Esophagus (tissue), 2 donors: ENCODE measurements at regions not wholly inside any gene's neighbourhood (a gene's known extent, or its start where the extent isn't known, plus 50 kb on each side); places are given as distances from the start of the nearest gene placed in this dataset.

Experiments
- H3K27ac ChIP-seq, 2 donors: one replicate each; pipeline ENCODE4 v1.5.1; 2013; ENCODE audit warnings: low read depth in 2 of 2, mild to moderate bottlenecking in 2 of 2, inconsistent platforms in 1 of 2, low read length in 1 of 2, moderate library complexity in 1 of 2
- H3K27me3 ChIP-seq, 2 donors: one replicate each; pipeline ENCODE4 v1.6.1; 2013; ENCODE audit warnings: low read length in 2 of 2, control low read depth in 1 of 2, mild to moderate bottlenecking in 1 of 2; ENCODE audit not compliant: insufficient read depth in 2 of 2, control insufficient read depth in 1 of 2
- H3K36me3 ChIP-seq, 2 donors: one replicate each; pipeline ENCODE4 v1.6.1; 2013; ENCODE audit warnings: low read length in 1 of 2; ENCODE audit not compliant: control insufficient read depth in 2 of 2, insufficient read depth in 2 of 2
- H3K4me1 ChIP-seq, 2 donors: one replicate each; pipeline ENCODE4 v1.6.1; 2013; ENCODE audit warnings: low read length in 1 of 2; ENCODE audit not compliant: control insufficient read depth in 2 of 2, insufficient read depth in 2 of 2
- H3K4me3 ChIP-seq, 2 donors: one replicate each; pipeline ENCODE4 v1.5.1; 2013; ENCODE audit warnings: low read length in 2 of 2, mild to moderate bottlenecking in 2 of 2, low read depth in 1 of 2, moderate library complexity in 1 of 2
- H3K9me3 ChIP-seq, 2 donors: one replicate each; pipeline ENCODE4 v1.6.1; 2013; ENCODE audit warnings: mild to moderate bottlenecking in 2 of 2, low read depth in 1 of 2, low read length in 1 of 2, moderate library complexity in 1 of 2; ENCODE audit not compliant: control insufficient read depth in 2 of 2, insufficient read depth in 1 of 2
- WGBS, 2 donors: extraction: QIAGEN DNeasy Blood & Tissue Kit; methylation state at CpG; one replicate each; pipeline ENCODE4 v1.1.7; 2013; 5-methylcytosine and 5-hydroxymethylcytosine counted together
- donor health status: healthy with polysubstance abuse.
- donor health status: Bipolar disorder and iron deficiency.

GRCh38 chr13:40016953-40017660 lies 361.6 kb downstream of the COG6 start:
- WGBS, 2 donors: 61 to 63% methylated on average over 7 of the region's 7 CpGs
- Histone ChIP-seq H3K27ac (no peak overlapping the region), H3K36me3 (no peaks in the 10 kb centered on the region), H3K4me3 (no peak overlapping the region), H3K9me3 (no peaks in the 10 kb centered on the region), H3K4me1 (no peaks in the 10 kb centered on the region), H3K27me3 (no peaks in the 10 kb centered on the region)

DNA sequence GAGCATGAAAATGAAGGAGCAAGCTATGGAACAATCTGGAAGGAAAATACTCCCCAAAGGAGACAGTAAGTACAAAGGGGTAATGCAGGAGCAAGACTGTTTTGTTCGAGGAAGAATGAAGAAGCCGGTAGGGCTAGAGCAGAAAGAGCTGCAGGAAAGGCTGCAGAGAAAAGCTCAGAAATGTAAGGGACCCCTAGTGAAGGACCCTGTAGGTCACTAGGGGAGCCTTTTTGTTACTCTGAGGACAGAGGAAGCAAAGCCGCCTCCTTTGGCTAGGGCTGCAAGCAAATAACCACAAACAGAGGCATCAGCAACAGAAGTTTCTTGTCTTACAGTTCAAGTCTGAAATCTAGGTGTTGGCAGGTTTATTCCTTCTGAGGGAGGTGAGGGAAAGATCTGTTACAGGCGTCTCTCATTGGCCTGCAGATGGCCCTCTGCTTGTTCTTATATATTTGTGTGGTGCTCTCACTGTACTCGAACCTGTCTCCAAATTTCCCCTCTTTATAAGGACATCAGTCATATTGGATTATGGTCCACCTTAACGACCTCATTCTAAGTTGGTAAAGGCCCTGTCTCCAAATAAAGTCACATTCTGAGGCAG lies 362.3 kb downstream of the COG6 start:
- Histone ChIP-seq H3K4me1 (no peaks in the 10 kb centered on the region), H3K27ac (no peak overlapping the region), H3K27me3 (no peaks in the 10 kb centered on the region), H3K9me3 (no peaks in the 10 kb centered on the region), H3K4me3 (no peak overlapping the region), H3K36me3 (no peaks in the 10 kb centered on the region)
- 79 to 86% methylated on average over 6 of the region's 6 CpGs for WGBS, 2 donors

DNA sequence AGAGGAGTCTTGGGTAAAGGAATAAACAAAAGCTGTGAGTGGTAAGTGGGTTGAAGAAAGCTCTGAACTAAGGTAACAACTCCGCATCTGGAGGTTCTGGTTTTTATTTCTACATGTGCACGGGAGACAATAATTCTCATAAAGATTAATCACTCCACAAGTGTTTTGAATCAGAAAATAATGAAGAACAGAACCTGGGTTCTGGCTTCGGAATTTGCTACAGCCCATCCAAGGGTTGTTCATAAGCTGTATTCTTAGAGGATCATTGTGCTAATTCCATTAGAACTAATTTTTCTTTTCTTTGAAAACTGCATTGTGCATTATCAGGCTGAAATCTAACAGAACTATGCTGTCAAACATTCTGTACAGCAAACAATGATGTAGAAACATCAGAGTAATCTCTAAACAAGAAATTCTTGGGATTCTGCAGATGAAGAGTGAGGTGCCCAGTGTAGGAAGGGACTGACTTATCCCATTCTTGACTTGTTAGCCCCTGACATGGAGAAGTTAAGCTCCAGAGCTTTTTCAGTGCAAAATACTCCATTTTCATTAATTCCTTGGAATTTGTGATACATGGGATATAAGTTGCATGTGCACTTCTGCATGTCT lies 368.2 kb downstream of the COG6 start:
- no peaks in the 10 kb centered on the region for H3K4me1 ChIP-seq
- H3K4me3 ChIP-seq: no peak overlapping the region
- no peak overlapping the region for H3K27ac ChIP-seq
- 81 to 85% methylated on average over 3 of the region's 3 CpGs for WGBS, 2 donors
- no peaks in the 10 kb centered on the region for H3K9me3 ChIP-seq
- no peaks in the 10 kb centered on the region for H3K36me3 ChIP-seq
- no peaks in the 10 kb centered on the region for H3K27me3 ChIP-seq

DNA sequence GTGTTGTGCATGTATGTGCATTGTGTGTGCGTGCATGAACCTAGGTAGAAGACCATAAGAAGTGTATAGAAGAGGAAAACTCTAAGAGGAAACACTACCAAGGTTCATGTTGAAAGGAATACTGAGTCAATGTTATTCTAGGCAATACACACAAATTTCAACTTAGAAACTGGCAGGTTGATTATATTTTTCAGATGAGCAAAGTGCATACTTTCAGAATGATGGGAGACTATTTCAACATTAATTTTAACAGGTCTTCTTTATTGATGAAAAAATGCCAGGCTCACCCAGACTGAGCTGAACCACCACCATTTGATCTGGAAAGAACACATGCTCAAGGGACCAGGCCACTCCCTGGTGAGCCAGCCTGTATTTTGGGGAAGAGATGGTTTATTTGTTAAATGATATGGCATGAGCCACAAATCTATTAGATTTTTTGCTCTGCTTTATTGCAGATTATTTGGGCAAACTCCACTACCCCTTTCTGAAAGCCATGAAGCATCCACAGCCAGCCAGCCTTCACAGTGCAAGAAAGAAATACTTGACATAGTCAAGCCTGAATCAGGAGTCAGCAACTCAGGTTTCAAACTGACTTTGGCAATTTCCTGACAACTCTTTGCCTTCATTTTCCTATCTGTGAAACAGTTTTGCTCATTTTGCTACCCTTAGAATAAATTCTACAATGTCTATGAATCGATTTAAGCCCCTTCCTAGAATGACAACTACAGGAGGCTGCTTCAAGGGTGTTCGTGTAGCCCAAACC lies 368.9 kb downstream of the COG6 start:
- Histone ChIP-seq H3K27ac (no peak overlapping the region), H3K27me3 (no peaks in the 10 kb centered on the region), H3K36me3 (no peaks in the 10 kb centered on the region), H3K9me3 (no peaks in the 10 kb centered on the region), H3K4me1 (no peaks in the 10 kb centered on the region), H3K4me3 (no peak overlapping the region)
- WGBS, 2 donors: 83 to 84% methylated on average over 3 of the region's 3 CpGs

DNA sequence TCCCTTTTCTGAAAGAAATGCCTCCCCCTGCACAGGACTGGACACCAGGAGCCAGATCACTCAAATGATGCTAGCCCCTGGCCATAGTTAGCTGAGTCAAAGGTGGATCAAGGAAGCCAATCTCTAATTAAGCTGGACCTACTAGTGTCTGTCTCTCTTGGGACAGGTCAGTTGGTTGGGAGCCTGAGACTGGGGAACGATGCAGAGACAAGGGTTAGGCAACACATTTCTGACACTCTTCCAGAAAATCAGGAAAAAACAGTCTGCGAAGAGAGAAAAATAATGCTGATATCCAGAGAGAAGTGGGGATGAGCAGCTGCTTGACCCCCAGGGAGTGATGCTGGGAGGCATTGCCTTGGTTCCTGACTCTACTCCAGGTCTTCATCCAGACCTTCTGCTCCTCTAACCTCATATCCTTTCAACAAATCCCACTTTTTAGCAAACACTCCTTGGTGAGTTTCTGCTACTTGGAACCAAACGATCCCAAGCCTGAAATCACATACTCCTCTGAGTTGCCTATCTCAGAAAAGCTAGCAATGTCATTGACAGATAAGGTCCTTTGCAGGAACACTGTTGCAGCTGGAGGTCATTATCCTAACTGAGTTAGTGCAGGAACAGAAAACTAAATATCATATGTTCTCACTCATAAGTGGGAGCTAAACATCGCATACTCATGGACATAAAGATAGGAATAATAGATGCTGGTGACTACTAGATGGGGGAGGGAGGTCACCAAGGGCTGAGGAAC lies 369.7 kb downstream of the COG6 start:
- Histone ChIP-seq H3K36me3 (no peaks in the 10 kb centered on the region), H3K4me3 (no peak overlapping the region), H3K27me3 (no peaks in the 10 kb centered on the region), H3K9me3 (no peaks in the 10 kb centered on the region), H3K27ac (no peak overlapping the region), H3K4me1 (no peaks in the 10 kb centered on the region)
- WGBS, 2 donors: 78 to 82% methylated on average over 4 of the region's 4 CpGs

GRCh38 chr13:40026174-40026585 lies 370.7 kb downstream of the COG6 start:
- no peaks in the 10 kb centered on the region for H3K9me3 ChIP-seq
- no peaks in the 10 kb centered on the region for H3K27me3 ChIP-seq
- no peak overlapping the region for H3K27ac ChIP-seq
- WGBS, 2 donors: 75 to 78% methylated on average over 5 of the region's 5 CpGs
- H3K4me1 ChIP-seq: no peaks in the 10 kb centered on the region
- H3K36me3 ChIP-seq: no peaks in the 10 kb centered on the region
- no peak overlapping the region for H3K4me3 ChIP-seq

GRCh38 chr13:40026741-40027140 lies 371.3 kb downstream of the COG6 start:
- Histone ChIP-seq H3K9me3 (no peaks in the 10 kb centered on the region), H3K4me1 (no peaks in the 10 kb centered on the region), H3K27ac (no peak overlapping the region), H3K4me3 (no peak overlapping the region), H3K27me3 (no peaks in the 10 kb centered on the region), H3K36me3 (no peaks in the 10 kb centered on the region)
- 75 to 80% methylated on average over 4 of the region's 4 CpGs for WGBS, 2 donors

GRCh38 chr13:40028446-40028845 lies 373.0 kb downstream of the COG6 start:
- Histone ChIP-seq H3K4me3 (no peak overlapping the region), H3K27me3 (no peaks in the 10 kb centered on the region), H3K9me3 (no peaks in the 10 kb centered on the region), H3K27ac (no peak overlapping the region), H3K4me1 (no peaks in the 10 kb centered on the region), H3K36me3 (no peaks in the 10 kb centered on the region)
- WGBS, 2 donors: 95% methylated on average over 2 of the region's 2 CpGs

DNA sequence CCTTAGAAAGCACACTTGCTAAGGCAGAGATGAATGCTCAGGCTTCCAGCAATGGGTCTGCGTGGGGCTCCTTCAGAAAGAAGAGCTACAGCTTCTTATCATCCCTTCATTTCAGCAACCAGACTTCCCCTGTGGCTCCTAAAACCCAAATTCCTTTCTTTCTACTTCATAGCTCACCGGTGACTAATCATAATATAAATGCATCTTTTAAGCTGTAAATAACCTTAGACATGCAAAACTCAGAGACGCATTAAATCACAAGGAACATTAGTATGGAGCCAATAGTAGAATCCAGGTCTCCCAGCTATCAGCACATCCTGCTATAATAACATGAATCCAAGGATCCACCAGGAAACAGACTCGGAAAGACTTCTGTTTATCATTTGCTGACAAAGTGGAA lies 375.6 kb downstream of the COG6 start:
- Histone ChIP-seq H3K4me3 (no peak overlapping the region), H3K9me3 (no peaks in the 10 kb centered on the region)

More for the DNA sequence above, 375.6 kb downstream of the COG6 start:
- Histone ChIP-seq H3K27me3 (no peaks in the 10 kb centered on the region), H3K4me1 (no peaks in the 10 kb centered on the region), H3K36me3 (no peaks in the 10 kb centered on the region), H3K27ac (no peak overlapping the region)
- WGBS, 2 donors: 69 to 72% methylated on average over 4 of the region's 4 CpGs
